ENCODE measurements at regions not wholly inside any gene's neighbourhood (a gene's known extent, or its start where the extent isn't known, plus 50 kb on each side); places are given as distances from the start of the nearest gene placed in this dataset.
"Not testable (repeated sequence)": the region's sequence is repeated elsewhere in the genome, so short reads cannot be mapped to it uniquely, and the experiment has no call there.

- DNase-seq = peak in 1 of 2 experiments; percentile 45
Observed at GRCh38 chr5:33160871-33161270, 279.9 kb upstream of the TARS1 start.

DNA sequence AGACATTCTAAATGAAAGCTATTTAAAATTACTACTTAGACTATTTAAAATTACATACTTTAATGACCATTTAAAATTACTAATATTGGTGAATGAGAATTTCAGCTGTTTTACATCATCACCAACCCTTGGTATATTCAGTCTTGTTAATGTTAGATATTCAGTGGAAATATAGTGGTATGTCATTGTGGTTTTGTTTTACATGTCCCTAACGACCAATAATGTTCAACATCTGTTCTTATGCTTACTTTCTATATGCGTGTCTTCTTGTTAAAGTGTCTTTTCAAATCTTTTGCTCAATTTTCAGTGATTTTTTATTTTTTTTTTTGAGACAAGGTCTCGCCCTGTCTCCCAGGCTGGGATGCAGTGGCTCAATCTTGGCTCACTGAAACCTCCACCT lies 279.3 kb upstream of the TARS1 start:
- no peak for DNase-seq

DNA sequence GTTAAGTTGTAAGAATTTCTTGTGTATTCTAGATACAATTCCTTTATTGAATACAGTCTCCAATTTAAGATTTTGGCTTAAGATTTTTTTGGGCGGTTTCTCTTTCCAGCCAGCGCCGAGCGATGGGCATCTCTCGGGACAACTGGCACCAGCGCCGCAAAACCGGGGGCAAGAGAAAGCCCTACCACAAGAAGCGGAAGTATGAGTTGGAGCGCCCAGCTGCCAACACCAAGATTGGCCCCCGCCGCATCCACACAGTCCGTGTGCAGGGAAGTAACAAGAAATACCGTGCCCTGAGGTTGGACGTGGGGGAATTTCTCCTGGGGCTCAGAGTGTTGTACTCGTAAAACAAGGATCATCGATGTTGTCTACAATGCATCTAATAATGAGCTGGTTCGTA lies 278.7 kb upstream of the TARS1 start:
- no peak for DNase-seq

- no peak for DNase-seq
Observed at GRCh38 chr5:33166522-33166921, 274.2 kb upstream of the TARS1 start.

DNA sequence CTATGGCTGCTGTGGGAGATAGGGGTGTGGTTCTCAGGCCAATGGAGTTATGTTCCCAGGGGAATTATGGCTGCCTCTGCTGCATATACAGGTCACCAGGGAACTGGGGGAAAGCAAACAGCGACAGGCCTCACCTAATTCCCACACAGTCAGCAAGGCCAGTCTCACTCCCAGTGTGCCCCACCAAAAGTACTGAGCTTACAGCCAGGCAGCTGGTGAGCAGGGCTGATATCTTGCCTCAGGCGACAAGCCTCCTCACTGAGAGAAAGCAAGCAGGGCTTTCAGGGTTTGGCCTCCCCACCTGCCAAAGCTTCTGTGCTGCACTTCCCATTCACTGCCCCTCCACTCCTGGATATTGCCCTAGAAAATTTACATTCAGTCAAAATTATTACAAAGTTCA lies 273.8 kb upstream of the TARS1 start:
- no peak for DNase-seq

DNA sequence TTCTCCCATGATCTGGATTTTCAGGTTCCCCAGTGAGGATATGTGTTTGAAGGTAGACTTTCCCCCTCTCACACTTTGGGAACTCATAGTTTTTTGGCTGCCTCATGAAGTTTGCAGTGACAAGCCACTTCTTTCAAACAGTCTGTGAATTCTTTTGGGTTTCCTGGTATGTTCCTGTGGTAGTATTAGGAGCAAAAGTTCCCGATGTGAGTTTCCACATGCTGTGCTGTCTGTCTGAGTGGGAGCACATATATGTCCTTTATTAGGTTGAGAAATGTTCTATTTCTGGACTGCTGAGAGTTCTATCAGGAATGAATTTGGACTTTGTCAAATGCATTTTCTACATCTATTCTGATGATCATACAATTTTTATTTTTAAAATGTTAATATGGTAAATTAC lies 273.2 kb upstream of the TARS1 start:
- DNase-seq = no peak

- DNase-seq = no peak
Observed at GRCh38 chr5:33170411-33170810, 270.4 kb upstream of the TARS1 start.

GRCh38 chr5:33174383-33174782 lies 266.4 kb upstream of the TARS1 start:
- no peak for DNase-seq

DNA sequence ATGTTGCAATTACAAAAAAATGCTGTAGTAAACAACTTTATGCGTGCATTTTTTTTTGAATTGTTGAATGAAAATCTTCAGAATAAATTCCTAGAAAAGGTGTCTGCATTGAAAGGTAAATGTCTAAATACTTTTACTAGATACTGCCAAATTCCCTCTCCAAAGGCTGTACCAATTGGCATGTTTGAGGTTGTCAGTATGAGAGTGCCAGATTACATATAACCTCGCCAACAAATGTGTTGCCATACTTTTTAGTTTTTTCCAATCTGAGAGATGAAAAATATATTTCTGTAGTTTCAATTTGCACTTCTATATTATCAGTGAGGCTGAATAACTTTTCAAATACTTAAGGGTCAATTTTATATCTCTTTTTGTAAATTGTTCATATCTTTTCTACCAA lies 261.5 kb upstream of the TARS1 start:
- no peak for DNase-seq

GRCh38 chr5:33180900-33181299 lies 259.9 kb upstream of the TARS1 start:
- DNase-seq = peak; percentile 30 to 49

GRCh38 chr5:33182986-33183385 lies 257.8 kb upstream of the TARS1 start:
- DNase-seq = no peak

DNA sequence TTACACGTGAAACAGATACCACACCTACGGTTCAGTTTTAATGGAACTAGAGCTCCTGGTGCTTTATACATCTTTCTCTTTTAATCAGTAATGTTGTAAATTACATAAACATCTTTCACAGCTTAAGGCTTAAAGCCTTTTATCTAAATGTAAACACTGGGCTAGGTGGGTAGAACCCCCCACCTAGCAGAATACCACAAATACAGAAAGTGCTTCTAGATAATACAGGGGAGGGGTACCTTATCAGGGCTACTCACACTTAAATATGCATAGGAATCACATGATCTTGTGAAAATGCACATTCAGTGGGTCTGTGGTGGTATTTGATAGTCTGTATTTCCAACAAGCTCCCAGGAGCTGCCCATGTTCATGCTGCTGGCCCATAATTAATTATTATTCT lies 256.4 kb upstream of the TARS1 start:
- DNase-seq = no peak

- DNase-seq = no peak
Observed at GRCh38 chr5:33188089-33188488, 252.7 kb upstream of the TARS1 start.

GRCh38 chr5:33194914-33195313 lies 245.9 kb upstream of the TARS1 start:
- no peak for DNase-seq

DNA sequence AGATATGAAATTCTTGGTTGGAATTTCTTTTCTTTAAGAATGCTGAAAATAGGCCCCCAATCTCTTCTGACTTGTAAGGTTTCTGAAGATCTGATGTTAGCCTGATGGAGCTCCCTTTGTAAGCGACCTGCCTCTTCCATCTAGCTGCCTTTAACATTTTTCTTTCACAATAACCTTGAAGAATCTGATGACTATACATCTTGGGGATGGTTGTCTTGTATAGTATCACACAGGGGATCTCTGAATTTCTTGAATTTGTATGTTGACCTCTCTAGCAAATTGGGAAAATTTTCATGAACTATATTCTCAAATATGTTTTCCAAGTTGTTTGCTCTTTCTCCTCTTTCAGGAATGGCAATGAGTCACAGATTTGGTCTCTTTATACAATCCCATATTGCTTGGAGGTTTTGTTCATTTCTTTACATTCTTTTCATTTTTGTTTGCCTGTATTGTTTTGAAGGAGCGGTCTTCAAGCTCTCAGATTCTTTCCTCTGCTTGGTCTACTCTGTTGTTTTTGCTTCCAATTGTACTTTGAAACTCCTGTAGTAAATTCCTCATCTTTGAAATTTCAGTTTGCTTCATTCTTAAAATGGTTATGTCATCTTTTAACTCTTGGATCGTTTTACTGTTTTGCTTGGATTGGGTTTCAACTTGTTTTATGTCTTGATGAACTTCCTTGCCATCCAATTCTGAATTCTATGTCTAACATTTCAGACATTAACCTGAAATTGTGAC lies 245.2 kb upstream of the TARS1 start:
- DNase-seq = no peak

DNA sequence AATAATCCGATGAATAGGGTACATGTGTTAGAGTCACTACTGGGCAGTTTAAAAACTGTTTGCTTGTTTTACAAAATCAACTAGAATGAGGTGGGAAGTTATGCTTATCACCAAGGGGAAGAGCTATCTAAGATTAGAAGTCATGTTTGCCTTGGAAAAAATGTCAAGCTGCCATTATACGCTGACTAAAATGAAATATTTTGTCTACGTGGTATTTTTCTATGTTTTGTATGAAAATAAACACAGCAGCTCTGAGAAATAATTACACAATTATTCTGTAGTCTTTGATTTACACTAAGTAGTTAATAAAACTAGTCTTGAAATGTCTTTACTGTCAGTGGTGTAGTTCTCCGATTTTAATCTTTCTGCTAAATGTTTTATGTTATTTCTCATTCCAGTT lies 241.9 kb upstream of the TARS1 start:
- DNase-seq = no peak

- DNase-seq = no peak
Observed at GRCh38 chr5:33203931-33204330, 236.8 kb upstream of the TARS1 start.

DNA sequence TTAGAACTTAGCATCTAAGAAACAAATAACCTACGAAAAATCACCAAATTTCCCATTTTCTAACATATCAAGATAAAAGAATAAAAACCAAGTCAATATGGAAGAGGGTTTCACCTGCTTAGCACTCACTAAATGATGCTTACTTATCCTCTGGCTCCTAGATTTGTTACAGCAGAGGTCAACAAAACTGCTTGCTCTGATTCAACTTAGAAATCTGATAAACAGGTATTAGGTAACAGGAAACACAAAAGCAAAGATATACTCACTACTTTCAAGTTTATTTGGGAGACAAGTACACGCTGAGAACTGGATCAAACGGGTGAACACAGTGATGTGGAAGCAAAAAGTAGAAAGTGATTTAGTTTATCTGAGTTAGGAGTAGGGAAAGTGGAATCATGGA lies 235.7 kb upstream of the TARS1 start:
- no peak for DNase-seq

- DNase-seq = no peak
Observed at GRCh38 chr5:33205727-33206410, 234.9 kb upstream of the TARS1 start.

DNA sequence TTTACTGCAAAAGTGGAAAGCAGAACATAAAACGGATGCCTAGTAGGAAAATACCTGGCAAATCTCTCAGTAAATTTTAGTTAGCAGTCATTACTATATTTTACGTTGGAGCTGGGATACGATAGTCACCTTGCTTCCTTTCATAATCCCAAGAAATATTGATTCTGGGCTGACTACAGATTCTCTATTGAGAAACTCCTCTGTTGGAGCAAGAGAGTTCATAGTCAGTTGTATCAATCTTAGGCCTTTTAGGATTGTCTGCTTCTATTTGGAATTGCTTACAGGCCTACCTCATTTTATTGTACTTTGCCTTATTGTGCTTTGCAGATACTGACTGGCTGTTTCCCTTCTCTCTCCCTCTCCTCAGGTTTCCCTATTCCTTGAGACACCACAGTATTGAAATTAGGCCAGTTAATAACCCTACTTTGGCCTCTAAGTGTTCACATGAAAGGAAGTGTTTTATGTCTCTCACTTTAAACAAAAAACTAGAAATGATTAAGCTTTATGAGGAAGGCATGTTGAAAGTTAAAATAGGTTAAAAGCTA lies 233.7 kb upstream of the TARS1 start:
- no peak for DNase-seq

- no peak for DNase-seq
Observed at GRCh38 chr5:33209252-33209651, 231.5 kb upstream of the TARS1 start.

GRCh38 chr5:33210221-33210620 lies 230.5 kb upstream of the TARS1 start:
- DNase-seq = not testable (repeated sequence)

DNA sequence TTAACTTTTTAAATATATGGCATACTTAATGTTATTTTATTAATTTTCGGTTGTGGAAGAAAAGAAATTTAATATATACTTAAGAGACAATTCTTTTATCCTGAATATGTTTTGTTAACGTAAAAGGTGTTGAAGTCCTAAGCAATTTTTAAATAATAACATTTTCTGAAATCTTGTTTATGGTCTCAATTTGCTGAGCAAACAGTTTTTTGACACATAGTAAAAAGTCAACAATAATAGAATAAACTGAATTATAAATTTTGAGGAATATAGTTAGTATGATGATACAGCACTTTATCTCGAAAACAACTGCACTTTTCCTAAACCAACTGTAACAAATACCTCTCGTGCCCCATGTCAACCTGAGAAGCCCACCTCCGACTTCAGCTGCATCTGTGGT lies 229.8 kb upstream of the TARS1 start:
- DNase-seq = no peak

DNA sequence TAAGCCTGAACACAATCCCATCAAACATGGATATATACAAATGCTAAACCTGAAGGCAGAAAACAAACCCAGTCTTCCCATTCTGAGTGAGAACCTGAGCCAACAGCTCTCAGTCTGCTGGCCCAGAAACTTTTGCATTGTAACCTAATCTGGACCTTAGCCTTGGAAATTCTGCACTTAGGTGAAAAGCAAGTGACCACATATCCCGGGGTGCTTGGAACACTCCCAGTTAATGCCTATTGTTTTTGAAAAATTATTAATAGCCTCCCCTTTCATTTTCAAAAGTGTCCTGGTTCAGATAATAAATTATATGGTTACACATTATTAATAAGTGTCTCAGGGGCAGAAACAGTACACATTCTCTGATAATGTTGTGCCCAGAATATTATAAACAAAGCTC lies 228.3 kb upstream of the TARS1 start:
- no peak for DNase-seq

DNA sequence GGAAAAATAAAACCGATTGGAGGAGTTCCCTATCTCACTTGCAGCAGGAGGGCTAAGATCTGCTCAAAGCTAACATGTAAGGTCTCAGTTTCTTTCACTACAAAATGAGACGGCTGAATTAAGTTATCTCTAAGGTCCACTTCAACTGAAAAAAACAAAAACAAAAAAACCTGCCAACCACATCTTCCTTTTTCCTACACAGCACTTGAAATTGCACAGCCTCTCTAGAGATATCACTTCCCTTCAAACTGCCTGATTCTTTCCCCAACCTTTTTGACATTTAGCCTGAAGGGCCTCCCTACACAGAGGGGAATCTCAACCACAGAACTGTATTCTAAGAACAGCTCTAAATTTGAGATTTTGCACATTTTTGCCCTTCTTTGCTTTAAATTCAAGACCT lies 227.9 kb upstream of the TARS1 start:
- no peak for DNase-seq
